ENCODE measurements at regions not wholly inside any gene's neighbourhood (a gene's known extent, or its start where the extent isn't known, plus 50 kb on each side); places are given as distances from the start of the nearest gene placed in this dataset.

DNA sequence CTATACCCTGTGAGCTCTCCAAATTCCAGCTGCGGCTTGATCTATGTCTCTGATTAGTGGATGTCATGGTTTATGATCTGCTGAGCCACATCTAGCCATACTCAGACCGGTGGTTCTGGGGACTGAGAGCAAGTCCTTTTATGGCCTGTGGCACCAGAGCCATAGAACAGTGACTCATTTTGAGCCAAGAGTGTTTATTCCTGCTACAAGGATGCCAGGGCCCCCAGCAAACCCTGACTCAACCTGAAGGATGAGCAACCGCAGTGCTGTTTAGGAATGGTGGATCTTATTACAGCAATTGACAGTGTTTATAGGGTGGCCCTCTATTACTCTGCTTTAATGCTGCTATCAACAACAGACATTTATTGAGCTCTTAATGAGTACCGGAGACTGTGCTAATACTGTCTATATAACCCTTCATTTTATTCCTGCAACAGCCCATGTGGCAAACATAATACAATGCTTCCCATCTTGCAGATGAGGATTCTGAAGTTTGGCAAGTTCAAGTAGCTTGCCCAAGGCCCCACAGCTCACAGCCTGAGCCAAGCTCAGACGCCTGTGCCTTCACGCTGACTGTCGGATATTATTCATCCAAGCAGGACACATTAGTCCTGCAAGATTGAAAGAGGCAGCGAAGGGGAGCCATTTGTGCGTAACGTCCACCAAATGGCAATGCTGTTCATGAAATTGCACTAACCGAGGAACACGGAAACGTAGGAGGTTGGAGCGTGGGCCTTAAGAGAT lies 273.6 kb upstream of the PWP1 start:
- Histone ChIP-seq H3K14ac (ENCODE audit: insufficient read depth, low read length) (no peak overlapping the region), H3K79me1 (ENCODE audit: insufficient read depth, low read depth, low read length, poor library complexity, severe bottlenecking) (no peaks in the 10 kb centered on the region), H3K27ac (ENCODE audit: insufficient read length, low read depth, low read length) (no peak overlapping the region), H4K5ac (ENCODE audit: insufficient read length, low read depth, low read length) (no peak overlapping the region), H3K23me2 (ENCODE audit: insufficient read length, low read depth, low read length, poor library complexity, severe bottlenecking) (no peaks in the 10 kb centered on the region), H3K9me3 (ENCODE audit: control insufficient read depth, low read depth, low read length) (no peaks in the 10 kb centered on the region), H3K4ac (ENCODE audit: low read depth, low read length) (no peak overlapping the region), H2AK5ac (ENCODE audit: insufficient read length, low read length) (no peak overlapping the region), H2BK12ac (ENCODE audit: insufficient read length, low read depth, low read length) (no peak overlapping the region), H4K20me1 (ENCODE audit: control insufficient read depth, insufficient read depth, insufficient read length) (no peaks in the 10 kb centered on the region), H3K4me2 (ENCODE audit: insufficient read depth, insufficient read length, low read length) (no peak overlapping the region), H3K79me2 (ENCODE audit: insufficient read depth, low read length) (no peaks in the 10 kb centered on the region), H2BK5ac (ENCODE audit: insufficient read length, low read length) (no peak overlapping the region), H4K91ac (ENCODE audit: insufficient read length, low read depth, low read length) (no peak overlapping the region), H3K56ac (ENCODE audit: insufficient read length, low read depth, low read length) (no peak overlapping the region), H3K9ac (ENCODE audit: extremely low read depth, insufficient read length, low read length) (no peak overlapping the region), H2BK120ac (ENCODE audit: low read depth, low read length, poor library complexity, severe bottlenecking) (no peak overlapping the region), H2BK20ac (ENCODE audit: low read depth, low read length, poor library complexity, severe bottlenecking) (no peak overlapping the region), H3K4me1 (ENCODE audit: insufficient read depth, low read length) (no peaks in the 10 kb centered on the region), H3T11ph (ENCODE audit: low read length) (no peak overlapping the region), H4K8ac (replicated peaks; ENCODE audit: insufficient read length, low read depth, low read length) (no peak overlapping the region), H3K23ac (ENCODE audit: insufficient read length, low read depth, low read length) (no peak overlapping the region), H3K18ac (ENCODE audit: insufficient read length, low read depth, low read length) (no peak overlapping the region), H2AFZ (ENCODE audit: low read length) (no peak overlapping the region), H2BK15ac (ENCODE audit: low read depth, low read length) (no peak overlapping the region), H3K27me3 (ENCODE audit: insufficient read depth, low read length) (no peaks in the 10 kb centered on the region)
- DNase-seq, result no peak
- no peaks in the 10 kb centered on the region for H3K36me3 Mint-ChIP-seq (ENCODE audit: insufficient read depth in 1 of 3, low read depth in 3 of 3)
- H3K4me1 Mint-ChIP-seq, result no peaks in the 10 kb centered on the region
- H3K9me3 Mint-ChIP-seq, result no peaks in the 10 kb centered on the region
- no peak overlapping the region for H3K27ac Mint-ChIP-seq
- H3K27me3 Mint-ChIP-seq (ENCODE audit: low read depth), result peaks cover 2% of the 10 kb centered on the region; the same call in 1 of the 2 replicates
- no CpG with 5 or more reads among the region's 14 CpGs for WGBS (ENCODE audit: extremely low coverage, insufficient read length, low lambda C conversion rate)
- TF ChIP-seq CTCF (conservative IDR thresholded peaks at IDR 0.05), result no peak
- H3K4me3 Mint-ChIP-seq, result no peak overlapping the region

All from H9 (cell line).